Liver (tissue), 8 donors: ENCODE measurements at regions not wholly inside any gene's neighbourhood (a gene's known extent, or its start where the extent isn't known, plus 50 kb on each side); places are given as distances from the start of the nearest gene placed in this dataset.

Experiments
- DNase-seq: peaks from one replicate; pipeline ENCODE4 v3.0.0-alpha.2; 2017; ENCODE audit warnings: low spot score
- H3K27ac ChIP-seq, 2 donors: one replicate each; pipeline ENCODE4 v1.7.0; 2013; ENCODE audit warnings: inconsistent platforms in 2 of 2, low read length in 2 of 2, control low read depth in 1 of 2, low read depth in 1 of 2, mild to moderate bottlenecking in 1 of 2
- H3K27me3 ChIP-seq, 4 donors: one replicate each; pipeline versions ENCODE4 v1.6.1 to v1.7.0; 2013; ENCODE audit warnings: low read length in 3 of 4, inconsistent platforms in 1 of 4, mild to moderate bottlenecking in 1 of 4, moderate library complexity in 1 of 4; ENCODE audit not compliant: control insufficient read depth in 4 of 4, insufficient read depth in 4 of 4
- H3K36me3 ChIP-seq, 4 donors: one replicate each; pipeline versions ENCODE4 v1.6.1 to v1.7.0; 2013; ENCODE audit warnings: low read length in 3 of 4, mild to moderate bottlenecking in 3 of 4, low read depth in 1 of 4, moderate library complexity in 1 of 4; ENCODE audit not compliant: control insufficient read depth in 4 of 4, insufficient read depth in 3 of 4
- H3K4me1 ChIP-seq, 4 donors: one replicate each; pipeline versions ENCODE4 v1.6.1 to v1.7.0; 2013; ENCODE audit warnings: low read length in 3 of 4, mild to moderate bottlenecking in 3 of 4, moderate library complexity in 1 of 4; ENCODE audit not compliant: control insufficient read depth in 4 of 4, insufficient read depth in 4 of 4
- H3K4me3 ChIP-seq, 3 donors: one replicate each; pipeline versions ENCODE4 v1.6.1 to v1.7.0; 2013; ENCODE audit warnings: low read length in 3 of 3, control low read depth in 1 of 3, low read depth in 1 of 3, mild to moderate bottlenecking in 1 of 3
- H3K9ac ChIP-seq, 2 donors: one replicate each; pipeline ENCODE4 v1.7.0; 2013; ENCODE audit warnings: low read length in 2 of 2, mild to moderate bottlenecking in 2 of 2, moderate library complexity in 2 of 2, control low read depth in 1 of 2, low read depth in 1 of 2
- H3K9me3 ChIP-seq, 4 donors: one replicate each; pipeline versions ENCODE4 v1.6.1 to v1.7.0; 2013; ENCODE audit warnings: low read length in 3 of 4; ENCODE audit not compliant: control insufficient read depth in 4 of 4
- EGR1 ChIP-seq, 2 donors: IDR thresholded peaks; 2 replicates each; pipeline ENCODE4 v1.6.1; 2016 to 2018; ENCODE audit warnings: antibody characterized with exemption in 2 of 2, low read depth in 2 of 2
- FOXA1 ChIP-seq: IDR thresholded peaks from 2 replicates; pipeline ENCODE4 v1.6.1; 2016; ENCODE audit warnings: antibody characterized with exemption
- FOXA2 ChIP-seq: IDR thresholded peaks from 2 replicates; pipeline ENCODE4 v1.6.1; 2016; ENCODE audit warnings: antibody characterized with exemption
- GABPA ChIP-seq, 2 donors: IDR thresholded peaks in 1 of 2; conservative IDR thresholded peaks in 1 of 2; 2 replicates each; pipeline ENCODE4 v1.6.1; 2016; ENCODE audit warnings: antibody characterized with exemption in 2 of 2, mild to moderate bottlenecking in 1 of 2, moderate library complexity in 1 of 2
- HNF4A ChIP-seq, 2 donors: conservative IDR thresholded peaks; 2 replicates each; pipeline ENCODE4 v1.6.1; 2016; ENCODE audit warnings: antibody characterized with exemption in 2 of 2, mild to moderate bottlenecking in 2 of 2
- HNF4G ChIP-seq: IDR thresholded peaks from 2 replicates; pipeline ENCODE4 v1.6.1; 2016; ENCODE audit warnings: antibody characterized with exemption
- JUND ChIP-seq, 2 donors: IDR thresholded peaks; 2 replicates each; pipeline ENCODE4 v1.6.1; 2016; ENCODE audit warnings: antibody characterized with exemption in 2 of 2
- NR2F2 ChIP-seq: IDR thresholded peaks from 2 replicates; pipeline ENCODE4 v1.6.1; 2016; ENCODE audit warnings: antibody characterized with exemption
- RAD21 ChIP-seq, 2 donors: IDR thresholded peaks; 2 replicates each; pipeline ENCODE4 v1.6.1; 2016; ENCODE audit warnings: antibody characterized with exemption in 2 of 2, mild to moderate bottlenecking in 2 of 2
- RXRA ChIP-seq, 2 donors: IDR thresholded peaks; 2 replicates each; pipeline ENCODE4 v1.6.1; 2017 to 2018; ENCODE audit warnings: antibody characterized with exemption in 2 of 2, mild to moderate bottlenecking in 1 of 2
- SP1 ChIP-seq: IDR thresholded peaks from 2 replicates; pipeline ENCODE4 v1.6.1; 2018; ENCODE audit warnings: antibody characterized with exemption, mild to moderate bottlenecking
- TAF1 ChIP-seq: conservative IDR thresholded peaks from 2 replicates; pipeline ENCODE4 v1.6.1; 2016; ENCODE audit warnings: antibody characterized with exemption, mild to moderate bottlenecking
- YY1 ChIP-seq: IDR thresholded peaks from 2 replicates; pipeline ENCODE4 v1.6.1; 2016; ENCODE audit warnings: antibody characterized with exemption, mild to moderate bottlenecking
- WGBS: extraction: QIAGEN DNeasy Blood & Tissue Kit; methylation state at CpG from one replicate; pipeline ENCODE4 v1.1.7; 2013; 5-methylcytosine and 5-hydroxymethylcytosine counted together
- TF ChIP-seq, protein P1 (sequence below): IDR thresholded peaks from 2 replicates; pipeline ENCODE4 v1.6.1; 2016; ENCODE audit warnings: antibody characterized with exemption
- TF ChIP-seq, protein P2 (sequence below): IDR thresholded peaks from 2 replicates; pipeline ENCODE4 v1.6.1; 2016; ENCODE audit warnings: antibody characterized with exemption
- TF ChIP-seq, protein P3 (sequence below): fragments of 150-350 bp; IDR thresholded peaks from 2 replicates; pipeline ENCODE4 v1.5.1; 2017; ENCODE audit warnings: improper control_type of control experiment, low read depth, low read length; ENCODE audit not compliant: missing input control
- TF ChIP-seq, protein P4 (sequence below): IDR thresholded peaks from 2 replicates; pipeline ENCODE4 v1.6.1; 2016; ENCODE audit warnings: antibody characterized with exemption, mild to moderate bottlenecking
- TF ChIP-seq, protein P5 (sequence below): IDR thresholded peaks from 2 replicates; pipeline ENCODE4 v1.6.1; 2016; ENCODE audit warnings: antibody characterized with exemption
- donor health status: healthy.
- donor health status: healthy.
- donor health status: healthy.
- donor health status: healthy.
- donor health status: healthy.

DNA sequence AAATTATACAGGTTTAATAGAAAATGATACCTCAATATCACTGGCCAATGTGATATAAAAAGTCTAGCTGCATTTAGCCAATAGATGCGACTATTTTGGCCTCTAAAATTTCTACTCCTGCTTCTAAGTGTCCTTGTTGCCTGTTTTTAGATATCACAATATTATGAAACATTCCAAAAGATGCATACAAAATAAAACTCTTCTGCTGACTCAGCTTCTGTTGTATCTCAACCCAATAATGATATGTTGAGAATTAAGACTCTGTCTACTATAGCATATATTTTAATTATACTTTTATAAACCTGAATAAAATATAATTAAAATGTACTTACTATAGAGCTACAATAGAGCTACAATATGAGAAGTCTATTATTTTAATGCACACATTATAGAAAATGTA is 661.0 kb upstream of the TEX47 start:
- Histone ChIP-seq H3K9me3 (no peaks in the 10 kb centered on the region), H3K9ac (no peak overlapping the region), H3K27me3 (no peaks in the 10 kb centered on the region), H3K36me3 (no peaks in the 10 kb centered on the region), H3K4me3 (no peak overlapping the region), H3K4me1 (no peaks in the 10 kb centered on the region), H3K27ac (no peak overlapping the region)
- WGBS: 71% methylated on average over 1 of the region's 1 CpG
- TF ChIP-seq RXRA (IDR thresholded peaks at IDR 0.05) (no peak), NR2F2 (no peak), HNF4A (conservative IDR thresholded peaks at IDR 0.05) (no peak), FOXA1 (no peak), HNF4G (no peak), SP1 (no peak), FOXA2 (no peak), GABPA (IDR thresholded peaks at IDR 0.05 in 1 of 2, conservative IDR thresholded peaks at IDR 0.05 in 1 of 2) (no peak), RAD21 (IDR thresholded peaks at IDR 0.05) (no peak), YY1 (no peak), JUND (IDR thresholded peaks at IDR 0.05) (no peak), EGR1 (IDR thresholded peaks at IDR 0.05; ENCODE audit: low read depth in 2 of 2) (no peak), TAF1 (no peak)
- TF ChIP-seq, protein P1, sequence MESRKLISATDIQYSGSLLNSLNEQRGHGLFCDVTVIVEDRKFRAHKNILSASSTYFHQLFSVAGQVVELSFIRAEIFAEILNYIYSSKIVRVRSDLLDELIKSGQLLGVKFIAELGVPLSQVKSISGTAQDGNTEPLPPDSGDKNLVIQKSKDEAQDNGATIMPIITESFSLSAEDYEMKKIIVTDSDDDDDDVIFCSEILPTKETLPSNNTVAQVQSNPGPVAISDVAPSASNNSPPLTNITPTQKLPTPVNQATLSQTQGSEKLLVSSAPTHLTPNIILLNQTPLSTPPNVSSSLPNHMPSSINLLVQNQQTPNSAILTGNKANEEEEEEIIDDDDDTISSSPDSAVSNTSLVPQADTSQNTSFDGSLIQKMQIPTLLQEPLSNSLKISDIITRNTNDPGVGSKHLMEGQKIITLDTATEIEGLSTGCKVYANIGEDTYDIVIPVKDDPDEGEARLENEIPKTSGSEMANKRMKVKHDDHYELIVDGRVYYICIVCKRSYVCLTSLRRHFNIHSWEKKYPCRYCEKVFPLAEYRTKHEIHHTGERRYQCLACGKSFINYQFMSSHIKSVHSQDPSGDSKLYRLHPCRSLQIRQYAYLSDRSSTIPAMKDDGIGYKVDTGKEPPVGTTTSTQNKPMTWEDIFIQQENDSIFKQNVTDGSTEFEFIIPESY: no peak
- TF ChIP-seq, protein P2, sequence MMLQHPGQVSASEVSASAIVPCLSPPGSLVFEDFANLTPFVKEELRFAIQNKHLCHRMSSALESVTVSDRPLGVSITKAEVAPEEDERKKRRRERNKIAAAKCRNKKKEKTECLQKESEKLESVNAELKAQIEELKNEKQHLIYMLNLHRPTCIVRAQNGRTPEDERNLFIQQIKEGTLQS: no peak
- TF ChIP-seq, protein P3, sequence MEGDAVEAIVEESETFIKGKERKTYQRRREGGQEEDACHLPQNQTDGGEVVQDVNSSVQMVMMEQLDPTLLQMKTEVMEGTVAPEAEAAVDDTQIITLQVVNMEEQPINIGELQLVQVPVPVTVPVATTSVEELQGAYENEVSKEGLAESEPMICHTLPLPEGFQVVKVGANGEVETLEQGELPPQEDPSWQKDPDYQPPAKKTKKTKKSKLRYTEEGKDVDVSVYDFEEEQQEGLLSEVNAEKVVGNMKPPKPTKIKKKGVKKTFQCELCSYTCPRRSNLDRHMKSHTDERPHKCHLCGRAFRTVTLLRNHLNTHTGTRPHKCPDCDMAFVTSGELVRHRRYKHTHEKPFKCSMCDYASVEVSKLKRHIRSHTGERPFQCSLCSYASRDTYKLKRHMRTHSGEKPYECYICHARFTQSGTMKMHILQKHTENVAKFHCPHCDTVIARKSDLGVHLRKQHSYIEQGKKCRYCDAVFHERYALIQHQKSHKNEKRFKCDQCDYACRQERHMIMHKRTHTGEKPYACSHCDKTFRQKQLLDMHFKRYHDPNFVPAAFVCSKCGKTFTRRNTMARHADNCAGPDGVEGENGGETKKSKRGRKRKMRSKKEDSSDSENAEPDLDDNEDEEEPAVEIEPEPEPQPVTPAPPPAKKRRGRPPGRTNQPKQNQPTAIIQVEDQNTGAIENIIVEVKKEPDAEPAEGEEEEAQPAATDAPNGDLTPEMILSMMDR: no peak
- TF ChIP-seq, protein P4, sequence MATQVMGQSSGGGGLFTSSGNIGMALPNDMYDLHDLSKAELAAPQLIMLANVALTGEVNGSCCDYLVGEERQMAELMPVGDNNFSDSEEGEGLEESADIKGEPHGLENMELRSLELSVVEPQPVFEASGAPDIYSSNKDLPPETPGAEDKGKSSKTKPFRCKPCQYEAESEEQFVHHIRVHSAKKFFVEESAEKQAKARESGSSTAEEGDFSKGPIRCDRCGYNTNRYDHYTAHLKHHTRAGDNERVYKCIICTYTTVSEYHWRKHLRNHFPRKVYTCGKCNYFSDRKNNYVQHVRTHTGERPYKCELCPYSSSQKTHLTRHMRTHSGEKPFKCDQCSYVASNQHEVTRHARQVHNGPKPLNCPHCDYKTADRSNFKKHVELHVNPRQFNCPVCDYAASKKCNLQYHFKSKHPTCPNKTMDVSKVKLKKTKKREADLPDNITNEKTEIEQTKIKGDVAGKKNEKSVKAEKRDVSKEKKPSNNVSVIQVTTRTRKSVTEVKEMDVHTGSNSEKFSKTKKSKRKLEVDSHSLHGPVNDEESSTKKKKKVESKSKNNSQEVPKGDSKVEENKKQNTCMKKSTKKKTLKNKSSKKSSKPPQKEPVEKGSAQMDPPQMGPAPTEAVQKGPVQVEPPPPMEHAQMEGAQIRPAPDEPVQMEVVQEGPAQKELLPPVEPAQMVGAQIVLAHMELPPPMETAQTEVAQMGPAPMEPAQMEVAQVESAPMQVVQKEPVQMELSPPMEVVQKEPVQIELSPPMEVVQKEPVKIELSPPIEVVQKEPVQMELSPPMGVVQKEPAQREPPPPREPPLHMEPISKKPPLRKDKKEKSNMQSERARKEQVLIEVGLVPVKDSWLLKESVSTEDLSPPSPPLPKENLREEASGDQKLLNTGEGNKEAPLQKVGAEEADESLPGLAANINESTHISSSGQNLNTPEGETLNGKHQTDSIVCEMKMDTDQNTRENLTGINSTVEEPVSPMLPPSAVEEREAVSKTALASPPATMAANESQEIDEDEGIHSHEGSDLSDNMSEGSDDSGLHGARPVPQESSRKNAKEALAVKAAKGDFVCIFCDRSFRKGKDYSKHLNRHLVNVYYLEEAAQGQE: no peak
- TF ChIP-seq, protein P5, sequence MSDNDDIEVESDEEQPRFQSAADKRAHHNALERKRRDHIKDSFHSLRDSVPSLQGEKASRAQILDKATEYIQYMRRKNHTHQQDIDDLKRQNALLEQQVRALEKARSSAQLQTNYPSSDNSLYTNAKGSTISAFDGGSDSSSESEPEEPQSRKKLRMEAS: no peak
- no peak for DNase-seq

DNA sequence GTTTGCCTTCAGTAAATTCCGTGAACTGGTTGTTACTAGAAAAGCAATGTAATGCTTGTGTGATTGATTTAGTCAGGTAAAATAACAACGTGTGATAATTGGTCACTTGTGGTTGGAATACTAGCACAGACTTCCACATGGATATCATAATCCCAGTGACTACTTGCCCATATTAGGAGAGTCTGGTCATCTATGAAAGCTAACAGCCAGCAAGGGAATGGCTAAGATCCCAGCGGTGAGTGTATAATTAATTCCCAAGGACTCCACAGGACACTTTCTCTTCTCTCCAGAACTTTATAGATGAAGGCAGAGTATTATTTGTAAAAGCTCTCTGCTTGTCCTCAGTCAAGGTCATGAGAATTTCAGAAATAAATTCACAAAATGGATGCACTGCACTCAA is 662.6 kb upstream of the TEX47 start:
- H3K27ac ChIP-seq: no peak overlapping the region
- no peaks in the 10 kb centered on the region for H3K27me3 ChIP-seq
- H3K4me1 ChIP-seq: no peaks in the 10 kb centered on the region
- H3K9me3 ChIP-seq: no peaks in the 10 kb centered on the region
- no peak overlapping the region for H3K4me3 ChIP-seq
- TF ChIP-seq EGR1 (IDR thresholded peaks at IDR 0.05; ENCODE audit: low read depth in 2 of 2): no peak
- no peak for TF ChIP-seq FOXA2
- TF ChIP-seq HNF4G: no peak
- no peak for TF ChIP-seq FOXA1
- TF ChIP-seq, protein P3: no peak
- TF ChIP-seq GABPA (IDR thresholded peaks at IDR 0.05 in 1 of 2, conservative IDR thresholded peaks at IDR 0.05 in 1 of 2): no peak
- no peak for TF ChIP-seq TAF1
- TF ChIP-seq RAD21 (IDR thresholded peaks at IDR 0.05): no peak
- TF ChIP-seq, protein P2: no peak
- no peak for TF ChIP-seq SP1
- TF ChIP-seq JUND (IDR thresholded peaks at IDR 0.05): no peak
- no peak for DNase-seq
- 68% methylated on average over 3 of the region's 3 CpGs for WGBS
- no peak overlapping the region for H3K9ac ChIP-seq
- no peaks in the 10 kb centered on the region for H3K36me3 ChIP-seq
